IMR-90 (cell line): ENCODE measurements at regions not wholly inside any gene's neighbourhood (a gene's known extent, or its start where the extent isn't known, plus 50 kb on each side); places are given as distances from the start of the nearest gene placed in this dataset.

Experiments
- ATAC-seq: fragments of 200-7000 bp; cut with Tn5 transposase; 2 replicates; pipeline ENCODE4 v1.9.1; 2020; ENCODE audit warnings: low read depth, mild to moderate bottlenecking, moderate library complexity
- BruUV-seq: library from RNA; stranded (reverse); fragments of 400-500 nt; replicated peaks from 2 replicates; lab custom pipeline; 2021; lab: Mats Ljungman, UMichigan
- CTCF ChIA-PET: fragments of 300-600 bp; formaldehyde crosslinking; extraction: SDS; loops from one replicate; lab custom pipeline; 2021; ENCODE audit warnings: antibody characterized with exemption; lab: Yijun Ruan, JAX
- POLR2A ChIA-PET: fragments of 300-600 bp; sonication (Branson Sonifier 250); formaldehyde crosslinking; loops from one replicate; lab custom pipeline; 2022; ENCODE audit warnings: antibody characterized with exemption; ENCODE audit not compliant: unreplicated experiment; lab: Charles Lee
- DNase-seq: peaks from one replicate; pipeline ENCODE4 v3.0.0; 2013
- H2AFZ ChIP-seq: replicated peaks from 2 replicates; pipeline ENCODE3; 2013; ENCODE audit warnings: low read length, mild to moderate bottlenecking; ENCODE audit not compliant: poor library complexity
- H2AK5ac ChIP-seq: 2 replicates; pipeline ENCODE4 v1.6.1; 2013; ENCODE audit warnings: low read depth, low read length, inconsistent platforms
- H2AK9ac ChIP-seq: replicated peaks from 2 replicates; pipeline ENCODE3; 2013; ENCODE audit warnings: mild to moderate bottlenecking, low read depth, low read length, moderate library complexity; ENCODE audit not compliant: poor library complexity
- H2BK120ac ChIP-seq: 2 replicates; pipeline ENCODE4 v1.6.1; 2013; ENCODE audit warnings: low read depth, low read length, inconsistent platforms
- H2BK15ac ChIP-seq: 3 replicates; pipeline ENCODE4 v1.6.1; 2013; ENCODE audit warnings: low read depth, low read length, inconsistent platforms
- H2BK20ac ChIP-seq: 2 replicates; pipeline ENCODE4 v1.6.1; 2013; ENCODE audit warnings: low read depth, mild to moderate bottlenecking, inconsistent platforms, low read length, moderate library complexity
- H2BK5ac ChIP-seq: 2 replicates; pipeline ENCODE4 v1.6.1; 2013; ENCODE audit warnings: mild to moderate bottlenecking, low read depth, low read length, inconsistent platforms; ENCODE audit not compliant: poor library complexity, severe bottlenecking
- H3K14ac ChIP-seq: replicated peaks from 2 replicates; pipeline ENCODE4 v1.6.1; 2013; ENCODE audit warnings: low read depth, low read length, inconsistent platforms
- H3K18ac ChIP-seq: 2 replicates; pipeline ENCODE4 v1.6.1; 2013; ENCODE audit warnings: low read depth, low read length, control low read depth
- H3K23ac ChIP-seq: 2 replicates; pipeline ENCODE4 v1.6.1; 2013; ENCODE audit warnings: low read depth, low read length, inconsistent platforms
- H3K27ac ChIP-seq: 2 replicates; pipeline ENCODE4 v1.5.1; 2013; ENCODE audit warnings: mild to moderate bottlenecking, control low read depth, low read length; ENCODE audit not compliant: insufficient read depth
- H3K27me3 ChIP-seq: 2 replicates; pipeline ENCODE4 v1.6.1; 2013; ENCODE audit warnings: low read length; ENCODE audit not compliant: control insufficient read depth, insufficient read depth
- H3K36me3 ChIP-seq: 2 replicates; pipeline ENCODE4 v1.6.1; 2013; ENCODE audit warnings: low read length, mixed read lengths; ENCODE audit not compliant: control insufficient read depth, insufficient read depth
- H3K4ac ChIP-seq: 2 replicates; pipeline ENCODE4 v1.6.1; 2013; ENCODE audit warnings: low read depth, low read length, inconsistent platforms
- H3K4me1 ChIP-seq: 2 replicates; pipeline ENCODE4 v1.6.1; 2013; ENCODE audit warnings: low read length, mixed read lengths; ENCODE audit not compliant: control insufficient read depth, insufficient read depth
- H3K4me2 ChIP-seq: 2 replicates; pipeline ENCODE4 v1.6.1; 2013; ENCODE audit warnings: low read depth, mild to moderate bottlenecking, control low read depth, low read length, moderate library complexity
- H3K4me3 ChIP-seq: 2 replicates; pipeline ENCODE4 v1.5.1; 2013; ENCODE audit warnings: low read depth, mild to moderate bottlenecking, control low read depth, low read length, moderate library complexity; ENCODE audit not compliant: insufficient read depth
- H3K56ac ChIP-seq: 2 replicates; pipeline ENCODE4 v1.6.1; 2013; ENCODE audit warnings: low read length, inconsistent platforms; ENCODE audit not compliant: insufficient read depth; ENCODE audit errors: extremely low read depth
- H3K79me1 ChIP-seq, 2 experiments: 2 replicates each; pipeline ENCODE4 v1.6.1; 2013; ENCODE audit warnings: low read length in 2 of 2, inconsistent platforms in 1 of 2, low read depth in 1 of 2
- H3K9ac ChIP-seq: 2 replicates; pipeline ENCODE4 v1.6.1; 2013; ENCODE audit warnings: low read depth, low read length, control low read depth
- H3K9me1 ChIP-seq: 2 replicates; pipeline ENCODE4 v1.6.1; 2013; ENCODE audit warnings: low read length, inconsistent platforms; ENCODE audit not compliant: insufficient read depth
- H3K9me3 ChIP-seq: 2 replicates; pipeline ENCODE4 v1.6.1; 2013; ENCODE audit warnings: low read length; ENCODE audit not compliant: control insufficient read depth, insufficient read depth
- H4K20me1 ChIP-seq: 2 replicates; pipeline ENCODE4 v1.6.1; 2013; ENCODE audit warnings: low read length, inconsistent platforms; ENCODE audit not compliant: insufficient read depth
- H4K5ac ChIP-seq: 2 replicates; pipeline ENCODE4 v1.6.1; 2013; ENCODE audit warnings: mild to moderate bottlenecking, low read depth, low read length, control low read depth
- H4K8ac ChIP-seq, 2 experiments: 2 replicates each; pipeline ENCODE4 v1.6.1; 2013; ENCODE audit warnings: low read depth in 2 of 2, low read length in 2 of 2, control low read depth in 1 of 2, inconsistent platforms in 1 of 2
- H4K91ac ChIP-seq: 2 replicates; pipeline ENCODE4 v1.6.1; 2013; ENCODE audit warnings: low read depth, low read length, inconsistent platforms; ENCODE audit not compliant: insufficient read depth
- BHLHE40 ChIP-seq: fragments of 150-350 bp; IDR thresholded peaks from 2 replicates; pipeline ENCODE4 v1.6.1; 2016; ENCODE audit warnings: mild to moderate bottlenecking, low read depth, low read length
- MAFK ChIP-seq: IDR thresholded peaks from 2 replicates; pipeline ENCODE4 v1.6.1; 2012; ENCODE audit warnings: low read depth, low read length, improper control_type of control experiment
- RAD21 ChIP-seq: IDR thresholded peaks from 2 replicates; pipeline ENCODE4 v1.6.1; 2012; ENCODE audit warnings: low read length, improper control_type of control experiment
- WGBS, 2 experiments: methylation state at CpG; one replicate each; pipeline versions ENCODE4 v1.1.5 to v1.1.7; 2013; ENCODE audit warnings: missing lambda C conversion rate in 2 of 2; ENCODE audit not compliant: insufficient read length in 1 of 2; ENCODE audit errors: extremely low coverage in 2 of 2; 5-methylcytosine and 5-hydroxymethylcytosine counted together
- dilution Hi-C: fragments of 300-500 bp; cut with HindIII; formaldehyde crosslinking; loops from one replicate; pipeline ENCODE4 v1.14.3; 2018; ENCODE audit warnings: low sequenced_read_pairs; ENCODE audit not compliant: unreplicated experiment
- in situ Hi-C: fragments of 300-500 bp; cut with MboI; formaldehyde crosslinking; loops from 3 replicates; pipeline ENCODE4 v1.14.3; 2019; ENCODE audit warnings: low sequenced_read_pairs, inconsistent platforms, mixed read lengths
- intact Hi-C: fragments of 100-400 bp; cut with micrococcal nuclease; formaldehyde crosslinking; loops from 2 replicates; pipeline ENCODE4 v1.10.0; 2022

DNA sequence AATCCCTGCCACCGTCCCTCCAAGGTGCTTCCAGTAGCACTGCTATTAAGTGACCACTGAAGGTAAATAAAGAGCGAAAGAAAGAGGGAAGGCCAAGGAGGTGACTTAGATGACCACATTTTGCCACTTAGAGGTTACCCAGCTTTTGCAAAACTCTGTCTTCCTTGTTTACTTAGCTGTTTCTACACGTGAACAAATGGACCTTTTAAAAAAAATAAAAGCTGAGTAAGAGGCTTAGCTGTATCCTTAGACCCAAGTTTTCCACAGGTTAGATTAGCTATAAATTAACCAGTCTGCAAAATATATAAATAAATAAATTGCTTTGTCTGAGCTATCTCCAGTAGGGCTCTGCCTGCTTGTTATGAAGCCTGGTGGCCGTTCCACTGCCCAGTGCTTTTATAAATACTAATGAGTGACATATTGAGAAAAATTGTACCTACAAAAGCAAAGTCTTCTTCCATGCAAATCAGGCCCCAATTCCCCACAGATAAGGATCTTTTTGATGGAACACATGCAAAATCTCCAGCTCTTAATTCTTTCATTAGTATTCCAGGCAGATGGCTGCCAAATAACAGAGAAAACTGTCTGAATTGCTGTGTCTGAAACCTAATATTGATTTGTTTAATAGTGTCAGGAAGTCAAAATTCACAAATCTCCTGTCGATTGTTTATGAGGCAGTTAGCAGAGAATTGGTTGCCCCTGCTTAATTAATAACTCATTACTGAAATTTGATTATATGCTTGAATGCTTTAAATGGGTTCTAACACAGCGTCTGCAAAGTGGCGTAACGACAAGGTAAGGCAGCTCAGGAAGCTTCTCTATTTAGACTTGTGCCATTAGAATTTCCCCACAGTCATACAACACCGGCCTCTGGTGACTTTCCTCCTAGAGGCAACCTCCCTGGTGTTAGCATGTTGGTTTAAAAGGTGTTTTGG, 176.7 kb downstream of the EMX2 start:
- Histone ChIP-seq H3K4ac (no peak overlapping the region), H3K27me3 (no peaks in the 10 kb centered on the region), H3K9ac (no peak overlapping the region), H3K23ac (no peak overlapping the region), H3K4me1 (no peaks in the 10 kb centered on the region), H3K79me1 (no peaks in the 10 kb centered on the region), H2BK20ac (no peak overlapping the region), H3K36me3 (no peaks in the 10 kb centered on the region), H2AK9ac (no peak overlapping the region), H2BK120ac (no peak overlapping the region), H2BK5ac (no peak overlapping the region), H3K4me2 (no peak overlapping the region), H2BK15ac (no peak overlapping the region), H3K9me1 (no peaks in the 10 kb centered on the region), H2AK5ac (no peak overlapping the region), H3K4me3 (no peak overlapping the region), H4K8ac (no peak overlapping the region), H3K9me3 (peaks cover 15% of the 10 kb centered on the region), H4K5ac (no peak overlapping the region), H3K14ac (no peak overlapping the region), H2AFZ (no peak overlapping the region), H3K27ac (no peak overlapping the region), H4K20me1 (no peaks in the 10 kb centered on the region), H4K91ac (no peak overlapping the region), H3K56ac (no peak overlapping the region), H3K18ac (no peak overlapping the region)
- ATAC-seq (no peak), DNase-seq (no peak)
- dilution Hi-C loops (no loop called here), intact Hi-C loops (no loop called here), in situ Hi-C loops (no loop called here)
- WGBS, 2 experiments, result 0% methylated on average over 1 of the region's 9 CpGs; no CpG with 5 or more reads in 1 of the 2 experiments
- no TSS peak for BruUV-seq
- TF ChIP-seq RAD21 (no peak), MAFK (no peak), BHLHE40 (no peak)
- POLR2A ChIA-PET, result no interaction called here
- CTCF ChIA-PET, result no interaction called here
